A549 (cell line): ENCODE measurements at regions not wholly inside any gene's neighbourhood (a gene's known extent, or its start where the extent isn't known, plus 50 kb on each side); places are given as distances from the start of the nearest gene placed in this dataset.

Source experiments
- ATAC-seq, 2 experiments: fragments of 200-7000 bp in 1 of 2; fragments of >200 bp in 1 of 2; cut with Nextera tagmentation in 1 of 2; cut with Tn5 transposase in 1 of 2; 3 replicates each; pipeline versions ENCODE4 v1.8.0 to v1.9.1; 2018 to 2020; ENCODE audit warnings: mild to moderate bottlenecking in 1 of 2, moderate library complexity in 1 of 2
- CTCF ChIA-PET: fragments of 300-600 bp; sonication (Branson Sonifier 250); formaldehyde crosslinking; extraction: SDS; loops from one replicate; lab custom pipeline; 2021; ENCODE audit warnings: antibody characterized with exemption, inconsistent platforms; lab: Yijun Ruan, JAX
- POLR2A ChIA-PET: fragments of 350-600 bp; formaldehyde crosslinking; extraction: SDS; loops from one replicate; lab custom pipeline; 2021; ENCODE audit warnings: antibody characterized with exemption, inconsistent platforms; lab: Yijun Ruan, JAX
- DNase-seq, 2 experiments: peaks; one replicate each; pipeline versions ENCODE4 v3.0.0 to v3.0.0-alpha.2; 2011 to 2016; ENCODE audit warnings: low read depth in 1 of 2, low spot score in 1 of 2
- FAIRE-seq: peaks from 2 replicates; lab custom pipeline; 2011; peaks lifted over from hg19 to GRCh38; lab: Jason Lieb, UNC
- H3K27ac ChIP-seq, 2 experiments: fragments of >200 bp; sonication (Bioruptor Twin); formaldehyde crosslinking; 3 replicates each; pipeline ENCODE4 v1.5.1; 2016 to 2017
- H3K4me1 ChIP-seq: fragments of >200 bp; sonication (Bioruptor Twin); formaldehyde crosslinking; 3 replicates; pipeline ENCODE4 v1.6.1; 2016
- H3K4me2 ChIP-seq: fragments of >200 bp; sonication (Bioruptor Twin); formaldehyde crosslinking; 3 replicates; pipeline ENCODE4 v1.6.1; 2016
- H3K4me3 ChIP-seq: fragments of >200 bp; sonication (Bioruptor Twin); formaldehyde crosslinking; 3 replicates; pipeline ENCODE4 v1.5.1; 2016
- H3K9me3 ChIP-seq: fragments of >200 bp; sonication (Bioruptor Twin); formaldehyde crosslinking; 3 replicates; pipeline ENCODE4 v1.6.1; 2016
- CBX2 ChIP-seq: fragments of 200-600 bp; sonication (generic); IDR thresholded peaks from 2 replicates; pipeline ENCODE4 v1.6.1; 2016; ENCODE audit warnings: low read depth, mild to moderate bottlenecking, borderline replicate concordance
- CEBPB ChIP-seq, 2 experiments: fragments of >200 bp in 1 of 2; sonication (Bioruptor Twin) in 1 of 2; formaldehyde crosslinking in 1 of 2; IDR thresholded peaks; 2 replicates each; pipeline ENCODE4 v1.6.1; 2012 to 2016
- CHD4 ChIP-seq: fragments of 200-600 bp; sonication (generic); IDR thresholded peaks from 2 replicates; pipeline ENCODE4 v1.6.1; 2016; ENCODE audit warnings: antibody characterized with exemption, mild to moderate bottlenecking, borderline replicate concordance
- EHF ChIP-seq: fragments of 250-450 bp; sonication (Bioruptor Pico); IDR thresholded peaks from 2 replicates; pipeline ENCODE4 v1.5.0; 2020; ENCODE audit warnings: mild to moderate bottlenecking
- EHMT2 ChIP-seq: fragments of 200-600 bp; sonication (generic); IDR thresholded peaks from 2 replicates; pipeline ENCODE4 v1.6.1; 2016; ENCODE audit warnings: antibody characterized with exemption, low read depth, mild to moderate bottlenecking, moderate library complexity
- ESRRA ChIP-seq: fragments of 150-350 bp; IDR thresholded peaks from 2 replicates; pipeline ENCODE4 v1.6.1; 2014; ENCODE audit warnings: mild to moderate bottlenecking, low read length, borderline replicate concordance
- FOSB ChIP-seq: fragments of 250-450 bp; sonication (Bioruptor Pico); IDR thresholded peaks from 2 replicates; pipeline ENCODE4 v1.5.0; 2020; ENCODE audit warnings: mild to moderate bottlenecking, moderate library complexity
- FOSL2 ChIP-seq, 2 experiments: fragments of 450-650 bp in 1 of 2; fragments of >200 bp in 1 of 2; sonication (Bioruptor Twin) in 1 of 2; formaldehyde crosslinking; IDR thresholded peaks; 2 replicates each; pipeline versions ENCODE4 v1.5.0 to v1.6.1; 2016 to 2020; ENCODE audit warnings: mild to moderate bottlenecking in 1 of 2, moderate library complexity in 1 of 2
- HDAC2 ChIP-seq: fragments of 200-600 bp; sonication (generic); IDR thresholded peaks from 2 replicates; pipeline ENCODE4 v1.6.1; 2016
- HOXB13 ChIP-seq: fragments of 250-450 bp; sonication (Bioruptor Pico); IDR thresholded peaks from 2 replicates; pipeline ENCODE4 v1.5.0; 2020; ENCODE audit warnings: low read depth, mild to moderate bottlenecking, moderate library complexity
- KDM1A ChIP-seq: fragments of 200-600 bp; sonication (generic); IDR thresholded peaks from 2 replicates; pipeline ENCODE4 v1.6.1; 2016; ENCODE audit warnings: low read depth, mild to moderate bottlenecking
- NFE2L2 ChIP-seq: fragments of 150-350 bp; conservative IDR thresholded peaks from 2 replicates; pipeline ENCODE4 v1.6.1; 2014; ENCODE audit warnings: low read length
- NPAS2 ChIP-seq: fragments of 250-450 bp; sonication (Bioruptor Pico); IDR thresholded peaks from 2 replicates; pipeline ENCODE4 v1.8.0; 2022; ENCODE audit warnings: mild to moderate bottlenecking, moderate library complexity, borderline replicate concordance
- POLR2AphosphoS2 ChIP-seq: conservative IDR thresholded peaks from 2 replicates; pipeline ENCODE4 v1.6.1; 2012; ENCODE audit warnings: low read length, improper control_type of control experiment, inconsistent platforms
- RAD21 ChIP-seq, 2 experiments: fragments of >200 bp in 1 of 2; sonication (Bioruptor Twin) in 1 of 2; formaldehyde crosslinking in 1 of 2; IDR thresholded peaks in 1 of 2; conservative IDR thresholded peaks in 1 of 2; 2 replicates in 1 of 2; 3 replicates in 1 of 2; pipeline ENCODE4 v1.6.1; 2012 to 2018; ENCODE audit warnings: inconsistent platforms in 1 of 2
- RARB ChIP-seq: fragments of 250-450 bp; sonication (Bioruptor Pico); IDR thresholded peaks from 2 replicates; pipeline ENCODE4 v1.8.0; 2021; ENCODE audit warnings: mild to moderate bottlenecking, moderate library complexity
- RCOR1 ChIP-seq: fragments of 150-350 bp; IDR thresholded peaks from 2 replicates; pipeline ENCODE4 v1.6.1; 2014; ENCODE audit warnings: antibody characterized with exemption, low read length, low read depth
- REST ChIP-seq: fragments of 200-600 bp; sonication (generic); IDR thresholded peaks from 2 replicates; pipeline ENCODE4 v1.6.1; 2016; ENCODE audit warnings: antibody characterized with exemption, mild to moderate bottlenecking, moderate library complexity
- RFX5 ChIP-seq: fragments of 450-650 bp; IDR thresholded peaks from 2 replicates; pipeline ENCODE4 v1.7.1; 2014; ENCODE audit warnings: antibody characterized with exemption, mild to moderate bottlenecking, moderate library complexity
- SMC3 ChIP-seq: fragments of >200 bp; sonication (Bioruptor Twin); formaldehyde crosslinking; IDR thresholded peaks from 3 replicates; pipeline ENCODE4 v1.6.1; 2018; ENCODE audit warnings: inconsistent platforms
- SREBF2 ChIP-seq: fragments of 450-650 bp; IDR thresholded peaks from 2 replicates; pipeline ENCODE4 v1.6.1; 2014; ENCODE audit warnings: mild to moderate bottlenecking, moderate library complexity
- TP53 ChIP-seq: fragments of 250-450 bp; sonication (Bioruptor Pico); IDR thresholded peaks from 2 replicates; pipeline ENCODE4 v1.5.0; 2021; ENCODE audit warnings: mild to moderate bottlenecking, moderate library complexity
- ZNF302 ChIP-seq: fragments of 250-450 bp; sonication (Bioruptor Pico); IDR thresholded peaks from 2 replicates; pipeline ENCODE4 v1.9.0; 2021; ENCODE audit warnings: inconsistent platforms, mild to moderate bottlenecking, moderate library complexity
- ZSCAN20 ChIP-seq: fragments of 250-450 bp; sonication (Bioruptor Pico); IDR thresholded peaks from 2 replicates; pipeline ENCODE4 v1.8.0; 2022; ENCODE audit warnings: mild to moderate bottlenecking, moderate library complexity
- WGBS: methylation state at CpG from one replicate; pipeline ENCODE4 v1.1.6; 2017; ENCODE audit errors: missing lambda C conversion rate; 5-methylcytosine and 5-hydroxymethylcytosine counted together
- TF ChIP-seq, protein P1 (sequence below): fragments of 150-350 bp; IDR thresholded peaks from 2 replicates; pipeline ENCODE4 v1.6.1; 2014; ENCODE audit warnings: low read depth, mild to moderate bottlenecking, low read length
- TF ChIP-seq, protein P2 (sequence below): fragments of 450-650 bp; IDR thresholded peaks from 2 replicates; pipeline ENCODE4 v1.6.1; 2014; ENCODE audit warnings: antibody characterized with exemption

DNA sequence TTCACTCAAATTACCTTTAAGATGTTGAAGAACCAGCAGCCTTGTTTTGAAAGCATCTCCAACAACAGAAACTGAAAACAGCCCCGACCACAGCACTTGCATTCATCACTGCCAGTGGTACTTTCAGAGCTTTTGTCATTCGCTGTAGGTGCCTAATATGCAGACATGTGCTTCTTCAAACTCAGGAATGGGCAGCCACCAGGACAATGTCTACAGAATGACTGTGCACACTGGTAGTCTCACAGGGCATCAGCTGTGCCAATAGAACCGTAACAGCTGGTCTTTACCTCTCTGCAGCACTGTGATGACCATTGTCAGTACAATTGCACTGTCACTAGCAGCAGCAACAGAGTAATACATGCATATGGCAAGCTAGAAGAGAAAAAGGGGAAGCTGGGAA is 1149.7 kb downstream of the STPG2 start:
- Histone ChIP-seq H3K4me1 (no peaks in the 10 kb centered on the region), H3K27ac (no peak overlapping the region), H3K4me2 (no peak overlapping the region), H3K4me3 (no peak overlapping the region), H3K9me3 (no peaks in the 10 kb centered on the region)
- TF ChIP-seq RFX5 (no peak), HDAC2 (no peak), ZNF302 (CRISPR knock-in tag) (no peak), NPAS2 (CRISPR knock-in tag) (no peak), SMC3 (no peak), TP53 (CRISPR knock-in tag) (no peak), SREBF2 (no peak), RAD21 (conservative IDR thresholded peaks at IDR 0.05 in 1 of 2, IDR thresholded peaks at IDR 0.05 in 1 of 2) (no peak), EHF (CRISPR knock-in tag) (no peak), REST (no peak), FOSL2 (IDR thresholded peaks at IDR 0.05) (no peak), FOSL2 (CRISPR knock-in tag; IDR thresholded peaks at IDR 0.05) (no peak), POLR2AphosphoS2 (no peak), ESRRA (no peak), RARB (CRISPR knock-in tag) (no peak), KDM1A (no peak), CEBPB (IDR thresholded peaks at IDR 0.05) (no peak)
- ATAC-seq (no peak), FAIRE-seq (no peak), DNase-seq (no peak)
- ChIA-PET POLR2A (no interaction called here), CTCF (no interaction called here)
- 8% methylated on average over 2 of the region's 3 CpGs for WGBS

DNA sequence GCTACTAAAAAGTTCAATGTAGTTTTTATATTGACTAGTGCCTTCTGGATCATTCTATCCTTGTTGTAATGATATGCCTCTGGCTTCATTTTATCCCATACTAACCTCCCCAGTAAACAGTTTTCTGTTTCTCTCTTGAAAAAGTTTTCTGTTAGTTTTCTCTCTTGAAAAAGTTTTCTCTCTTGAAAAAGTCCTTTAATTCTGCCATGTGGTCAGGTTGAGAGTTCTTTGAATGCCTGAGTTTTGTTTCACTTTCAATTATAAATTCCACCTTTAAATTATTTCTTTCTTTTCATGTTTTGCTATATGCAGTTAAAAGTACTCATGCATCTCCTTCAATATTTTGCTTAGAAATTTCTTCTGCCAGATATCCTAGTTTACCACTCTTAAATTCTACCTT is 1139.6 kb downstream of the STPG2 start:
- Histone ChIP-seq H3K4me2 (no peak overlapping the region), H3K27ac (no peak overlapping the region), H3K4me1 (no peaks in the 10 kb centered on the region), H3K4me3 (no peak overlapping the region), H3K9me3 (no peaks in the 10 kb centered on the region)
- ChIA-PET POLR2A (no interaction called here), CTCF (no interaction called here)
- DNase-seq (no peak), FAIRE-seq (no peak), ATAC-seq (no peak)
- TF ChIP-seq ZSCAN20 (CRISPR knock-in tag) (no peak), RCOR1 (no peak), POLR2AphosphoS2 (no peak)

GRCh38 chr4:97013309-97013708 is 1130.0 kb downstream of the STPG2 start:
- Histone ChIP-seq H3K9me3 (no peaks in the 10 kb centered on the region), H3K4me3 (no peak overlapping the region), H3K27ac (no peak overlapping the region), H3K4me2 (no peak overlapping the region), H3K4me1 (no peaks in the 10 kb centered on the region)
- DNase-seq (no peak), FAIRE-seq (no peak), ATAC-seq (no peak)
- TF ChIP-seq POLR2AphosphoS2 = no peak
- TF ChIP-seq KDM1A = no peak
- TF ChIP-seq HOXB13 (CRISPR knock-in tag) = no peak
- TF ChIP-seq FOSL2 (IDR thresholded peaks at IDR 0.05) = no peak
- no peak for TF ChIP-seq FOSL2 (CRISPR knock-in tag; IDR thresholded peaks at IDR 0.05)
- no peak for TF ChIP-seq CBX2
- no peak for TF ChIP-seq EHMT2
- TF ChIP-seq CEBPB (IDR thresholded peaks at IDR 0.05) = no peak
- no peak for TF ChIP-seq FOSB (CRISPR knock-in tag)
- no peak for TF ChIP-seq NFE2L2
- no peak for TF ChIP-seq EHF (CRISPR knock-in tag)
- no peak for TF ChIP-seq ZNF302 (CRISPR knock-in tag)
- TF ChIP-seq, protein P1, sequence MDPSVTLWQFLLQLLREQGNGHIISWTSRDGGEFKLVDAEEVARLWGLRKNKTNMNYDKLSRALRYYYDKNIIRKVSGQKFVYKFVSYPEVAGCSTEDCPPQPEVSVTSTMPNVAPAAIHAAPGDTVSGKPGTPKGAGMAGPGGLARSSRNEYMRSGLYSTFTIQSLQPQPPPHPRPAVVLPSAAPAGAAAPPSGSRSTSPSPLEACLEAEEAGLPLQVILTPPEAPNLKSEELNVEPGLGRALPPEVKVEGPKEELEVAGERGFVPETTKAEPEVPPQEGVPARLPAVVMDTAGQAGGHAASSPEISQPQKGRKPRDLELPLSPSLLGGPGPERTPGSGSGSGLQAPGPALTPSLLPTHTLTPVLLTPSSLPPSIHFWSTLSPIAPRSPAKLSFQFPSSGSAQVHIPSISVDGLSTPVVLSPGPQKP = no peak
- TF ChIP-seq CHD4 = no peak
- TF ChIP-seq, protein P2, sequence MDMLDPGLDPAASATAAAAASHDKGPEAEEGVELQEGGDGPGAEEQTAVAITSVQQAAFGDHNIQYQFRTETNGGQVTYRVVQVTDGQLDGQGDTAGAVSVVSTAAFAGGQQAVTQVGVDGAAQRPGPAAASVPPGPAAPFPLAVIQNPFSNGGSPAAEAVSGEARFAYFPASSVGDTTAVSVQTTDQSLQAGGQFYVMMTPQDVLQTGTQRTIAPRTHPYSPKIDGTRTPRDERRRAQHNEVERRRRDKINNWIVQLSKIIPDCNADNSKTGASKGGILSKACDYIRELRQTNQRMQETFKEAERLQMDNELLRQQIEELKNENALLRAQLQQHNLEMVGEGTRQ = no peak
- POLR2A ChIA-PET = no interaction called here
- 64% methylated on average over 3 of the region's 3 CpGs for WGBS
- CTCF ChIA-PET = no interaction called here
